ENCODE measurements at regions not wholly inside any gene's neighbourhood (a gene's known extent, or its start where the extent isn't known, plus 50 kb on each side); places are given as distances from the start of the nearest gene placed in this dataset.

DNA sequence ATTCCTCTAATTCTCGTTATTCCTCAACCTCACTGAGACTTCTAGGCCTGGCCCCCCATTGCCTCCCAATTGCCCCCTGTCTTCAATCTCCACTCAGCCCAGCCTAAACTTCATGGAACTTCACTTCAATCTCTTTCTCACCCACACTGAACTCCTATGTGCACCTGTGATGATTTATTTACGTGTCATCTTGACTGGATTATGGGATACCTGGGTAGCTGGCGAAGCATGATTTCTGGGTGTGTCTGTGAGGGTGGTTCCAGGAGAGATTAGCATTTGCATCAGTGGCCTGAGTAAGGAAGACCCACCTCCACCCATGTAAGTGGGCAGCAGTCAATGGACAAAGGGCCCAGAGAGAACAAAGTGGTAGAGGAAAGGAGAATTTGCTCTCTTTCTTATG, 587.0 kb downstream of the NPHP4 start:
- intact Hi-C loops (cut with DNase I) = no loop called here
- H3K27me3 ChIP-seq = no peaks in the 10 kb centered on the region
- no peaks in the 10 kb centered on the region for H3K36me3 ChIP-seq
- no peak for TF ChIP-seq CTCF (IDR thresholded peaks at IDR 0.05)
- H3K9me3 ChIP-seq = no peaks in the 10 kb centered on the region
- no peak for DNase-seq (ENCODE audit: low spot score in 2 of 2)
- no peak overlapping the region for H3K27ac ChIP-seq
- no peak overlapping the region for H3K4me3 ChIP-seq
- H3K4me1 ChIP-seq = no peaks in the 10 kb centered on the region

DNA sequence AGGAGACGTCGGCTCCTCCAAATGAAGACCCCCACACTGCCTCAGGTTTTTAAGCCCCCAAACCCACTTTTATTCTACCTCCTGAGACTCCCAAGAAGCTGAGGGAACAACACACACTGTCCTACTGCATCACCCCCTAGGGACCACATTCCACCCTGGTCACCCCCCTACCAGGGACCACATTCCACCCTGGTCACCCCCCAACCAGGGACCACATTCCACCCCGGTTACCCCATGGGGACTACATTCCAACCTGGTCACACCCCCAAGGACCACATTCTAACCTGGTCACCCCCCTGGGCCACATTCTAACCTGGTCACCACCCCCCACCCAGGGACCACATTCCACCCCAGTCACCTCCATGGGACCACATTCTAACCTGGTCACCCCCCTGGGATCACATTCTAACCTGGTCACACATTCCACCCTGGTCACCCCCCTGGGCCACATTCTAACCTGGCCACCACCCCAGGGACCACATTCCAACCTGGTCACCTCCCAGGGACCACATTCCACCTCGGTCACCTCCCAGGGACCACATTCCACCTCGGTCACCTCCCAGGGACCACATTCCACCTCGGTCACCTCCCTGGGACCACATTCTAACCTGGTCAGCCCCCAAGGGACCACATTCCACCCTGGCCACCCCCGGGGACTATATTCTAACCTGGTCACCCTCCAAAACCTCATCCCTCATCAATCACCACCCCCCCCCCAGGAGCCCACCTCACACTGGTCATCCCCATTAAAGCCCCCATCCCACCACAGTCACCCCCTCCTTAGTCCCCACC, 587.6 kb downstream of the NPHP4 start:
- H3K4me1 ChIP-seq = no peaks in the 10 kb centered on the region
- H3K9me3 ChIP-seq = no peaks in the 10 kb centered on the region
- DNase-seq (ENCODE audit: low spot score in 2 of 2) = no peak
- intact Hi-C loops (cut with DNase I) = no loop called here
- H3K36me3 ChIP-seq = no peaks in the 10 kb centered on the region
- TF ChIP-seq CTCF (IDR thresholded peaks at IDR 0.05) = no peak
- H3K27me3 ChIP-seq = no peaks in the 10 kb centered on the region
- no peak overlapping the region for H3K27ac ChIP-seq
- no peak overlapping the region for H3K4me3 ChIP-seq

DNA sequence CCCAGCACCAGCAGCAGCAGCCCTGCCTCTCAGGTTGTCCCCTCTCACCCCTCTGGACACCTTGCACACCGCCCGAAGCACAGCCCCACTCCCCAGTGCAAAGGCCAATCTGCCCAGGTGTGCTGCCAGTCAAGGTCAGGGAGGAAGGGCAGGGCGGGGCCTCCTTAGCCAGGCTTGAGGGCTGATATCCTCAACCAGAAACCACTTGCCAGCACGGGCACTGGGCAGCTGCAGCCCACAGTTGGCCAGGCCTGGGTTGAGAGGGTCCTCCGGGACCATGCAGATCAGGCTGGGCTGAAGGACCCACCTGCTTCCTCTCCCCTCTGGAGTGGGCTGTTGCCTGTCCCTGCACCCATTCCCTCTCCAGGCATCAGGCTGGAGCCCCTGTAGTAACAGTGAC, 588.3 kb downstream of the NPHP4 start:
- intact Hi-C loops (cut with DNase I) = no loop called here
- no peak for TF ChIP-seq CTCF (IDR thresholded peaks at IDR 0.05)

GRCh38 chr1:5402618-5403017, 589.6 kb downstream of the NPHP4 start:
- intact Hi-C loops (cut with DNase I) = no loop called here
- Histone ChIP-seq H3K4me3 (no peak overlapping the region), H3K4me1 (no peaks in the 10 kb centered on the region), H3K27ac (no peak overlapping the region), H3K36me3 (no peaks in the 10 kb centered on the region), H3K9me3 (no peaks in the 10 kb centered on the region), H3K27me3 (no peaks in the 10 kb centered on the region)
- no peak for DNase-seq (ENCODE audit: low spot score in 2 of 2)
- TF ChIP-seq CTCF (IDR thresholded peaks at IDR 0.05) = no peak

More for the DNA sequence above, 588.3 kb downstream of the NPHP4 start:
- no peak for DNase-seq (ENCODE audit: low spot score in 2 of 2)
- Histone ChIP-seq H3K36me3 (no peaks in the 10 kb centered on the region), H3K27me3 (no peaks in the 10 kb centered on the region), H3K4me1 (no peaks in the 10 kb centered on the region), H3K4me3 (no peak overlapping the region), H3K27ac (no peak overlapping the region), H3K9me3 (no peaks in the 10 kb centered on the region)

DNA sequence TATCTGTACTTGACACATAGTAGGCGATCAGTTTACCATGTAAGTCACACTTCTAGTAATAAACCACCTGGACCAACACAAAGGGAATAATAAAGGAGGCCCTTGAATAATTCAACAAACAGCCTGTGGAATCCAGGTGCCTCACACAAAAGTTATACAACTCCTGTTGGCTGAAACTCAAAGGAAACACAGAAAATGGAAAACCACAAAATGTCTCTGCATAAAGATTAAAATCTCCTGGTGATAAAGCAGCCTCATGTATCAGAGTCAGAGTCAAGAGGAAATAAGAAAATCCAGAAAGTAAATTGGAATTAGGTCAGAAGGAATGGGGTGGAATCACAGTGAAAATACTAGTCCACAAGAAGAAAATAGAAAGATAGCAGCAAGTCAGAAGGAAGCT, 592.5 kb downstream of the NPHP4 start:
- Histone ChIP-seq H3K27ac (no peak overlapping the region), H3K27me3 (no peaks in the 10 kb centered on the region), H3K36me3 (no peaks in the 10 kb centered on the region), H3K4me3 (no peak overlapping the region), H3K4me1 (no peaks in the 10 kb centered on the region), H3K9me3 (no peaks in the 10 kb centered on the region)
- no peak for DNase-seq (ENCODE audit: low spot score in 2 of 2)
- intact Hi-C loops (cut with DNase I) = no loop called here
- no peak for TF ChIP-seq CTCF (IDR thresholded peaks at IDR 0.05)

DNA sequence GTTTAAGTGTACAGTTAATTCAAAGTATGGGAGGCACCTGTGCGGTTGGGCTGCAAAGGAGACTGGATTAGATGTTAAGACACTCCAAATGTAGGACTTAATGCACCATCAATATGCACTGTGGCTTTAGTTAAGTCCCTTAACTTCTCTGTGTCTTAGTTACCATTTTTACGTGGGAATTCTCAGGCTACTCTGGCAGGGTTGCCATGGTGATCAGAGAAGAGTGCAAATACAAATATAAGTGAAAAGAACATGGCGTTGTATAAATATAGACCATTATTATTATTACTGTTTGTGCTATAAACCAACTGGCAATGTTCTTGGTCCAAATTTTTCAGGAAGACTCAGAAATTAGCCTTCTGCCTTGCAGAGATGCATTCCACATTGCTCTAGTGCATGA, 595.6 kb downstream of the NPHP4 start:
- Histone ChIP-seq H3K36me3 (no peaks in the 10 kb centered on the region), H3K4me3 (no peak overlapping the region), H3K4me1 (no peaks in the 10 kb centered on the region), H3K27ac (no peak overlapping the region), H3K9me3 (no peaks in the 10 kb centered on the region), H3K27me3 (no peaks in the 10 kb centered on the region)
- intact Hi-C loops (cut with DNase I) = no loop called here
- TF ChIP-seq CTCF (IDR thresholded peaks at IDR 0.05) = no peak
- DNase-seq (ENCODE audit: low spot score in 2 of 2) = no peak
